Activated CD8-positive, alpha-beta T cell treated with anti-CD3 and anti-CD28 coated beads, Interleukin-2, amount 10 ng/mL, durations not matched to agents 7 days and 5 days (primary cell): ENCODE measurements at regions not wholly inside any gene's neighbourhood (a gene's known extent, or its start where the extent isn't known, plus 50 kb on each side); places are given as distances from the start of the nearest gene placed in this dataset.
"Not testable (repeated sequence)": the region's sequence is repeated elsewhere in the genome, so short reads cannot be mapped to it uniquely, and the experiment has no call there.

Experiments
- ATAC-seq: fragments of 150-1000 bp; cut with Tn5 transposase; one replicate; pipeline ENCODE4 v1.10.0; 2021; ENCODE audit warnings: moderate library complexity
- CTCF ChIA-PET: fragments of 350-600 bp; sonication (Branson Sonifier 250); formaldehyde crosslinking; loops from one replicate; lab custom pipeline; 2021; ENCODE audit warnings: antibody characterized with exemption; lab: Charles Lee
- POLR2A ChIA-PET: fragments of 350-600 bp; sonication (Branson Sonifier 250); formaldehyde crosslinking; loops from one replicate; lab custom pipeline; 2021; ENCODE audit warnings: antibody characterized with exemption; lab: Charles Lee
- DNase-seq: peaks from one replicate; pipeline ENCODE4 v3.0.0-alpha.2; 2020
- H3K27ac Mint-ChIP-seq: one replicate; pipeline ENCODE4 v1.8.0; 2021; ENCODE audit warnings: mild to moderate bottlenecking, mixed read lengths
- H3K27me3 Mint-ChIP-seq: one replicate; pipeline ENCODE4 v1.8.0; 2021; ENCODE audit warnings: low read depth, mixed read lengths
- H3K36me3 Mint-ChIP-seq: one replicate; pipeline ENCODE4 v1.8.0; 2021; ENCODE audit warnings: low read depth, mixed read lengths
- H3K4me1 Mint-ChIP-seq: one replicate; pipeline ENCODE4 v1.8.0; 2021; ENCODE audit warnings: low read depth, mixed read lengths
- H3K4me3 Mint-ChIP-seq: one replicate; pipeline ENCODE4 v1.8.0; 2021; ENCODE audit warnings: mild to moderate bottlenecking, mixed read lengths
- H3K9me3 Mint-ChIP-seq: one replicate; pipeline ENCODE4 v1.8.0; 2022; ENCODE audit warnings: mixed read lengths; ENCODE audit not compliant: insufficient read depth

GRCh38 chr1:234856845-234857245 is 246.9 kb upstream of the IRF2BP2 start:
- Mint-ChIP-seq H3K4me1 (peaks cover 25% of the 10 kb centered on the region), H3K27me3 (no peaks in the 10 kb centered on the region), H3K27ac (no peak overlapping the region), H3K4me3 (no peak overlapping the region), H3K36me3 (no peaks in the 10 kb centered on the region), H3K9me3 (peaks cover 9% of the 10 kb centered on the region)
- DNase-seq (no peak), ATAC-seq (no peak)
- ChIA-PET CTCF (interaction anchor here (1.2 to 1.3 kb wide), 2 partner anchors 11 to 259 kb away, joined by 3 read pairs; no protein-coding TSS in a partner anchor), POLR2A (interaction anchor here (1.2 to 1.3 kb wide), 2 partner anchors 9 to 245 kb away, joined by 3 to 4 read pairs; no protein-coding TSS in a partner anchor)

DNA sequence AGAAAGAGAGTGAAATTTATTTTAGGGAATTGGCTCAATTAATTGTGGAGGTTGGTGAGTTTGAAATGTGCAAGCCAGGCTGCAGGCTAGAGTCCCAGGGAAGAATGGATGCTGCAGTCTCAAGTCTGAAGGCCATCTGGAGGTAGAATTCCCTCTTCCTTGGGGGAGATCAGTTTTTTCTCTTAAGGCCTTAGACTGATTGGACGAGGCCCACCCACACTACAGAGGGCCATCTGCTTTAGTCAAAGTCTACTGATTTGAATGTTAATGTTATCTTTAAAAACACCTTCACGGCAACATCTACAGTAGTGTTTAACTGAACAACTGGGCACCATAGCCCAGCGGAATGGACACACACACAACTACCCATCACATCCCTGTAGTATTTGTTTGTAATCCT is 245.9 kb upstream of the IRF2BP2 start:
- H3K36me3 Mint-ChIP-seq = no peaks in the 10 kb centered on the region
- no peak overlapping the region for H3K27ac Mint-ChIP-seq
- peaks cover 33% of the 10 kb centered on the region for H3K4me1 Mint-ChIP-seq
- CTCF ChIA-PET = interaction anchor here (1.0 kb wide), 1 partner anchor 10 kb away, joined by 3 read pairs; no protein-coding TSS in a partner anchor
- H3K9me3 Mint-ChIP-seq = peaks cover under 1% of the 10 kb centered on the region
- POLR2A ChIA-PET = no interaction called here
- ATAC-seq (no peak), DNase-seq (no peak)
- H3K4me3 Mint-ChIP-seq = no peak overlapping the region
- no peaks in the 10 kb centered on the region for H3K27me3 Mint-ChIP-seq

- H3K4me3 Mint-ChIP-seq = no peak overlapping the region
- H3K36me3 Mint-ChIP-seq = no peaks in the 10 kb centered on the region
- no peak overlapping the region for H3K27ac Mint-ChIP-seq
- DNase-seq (no peak), ATAC-seq (no peak)
- peaks cover 36% of the 10 kb centered on the region for H3K4me1 Mint-ChIP-seq
- CTCF ChIA-PET = no interaction called here
- no peaks in the 10 kb centered on the region for H3K27me3 Mint-ChIP-seq
- H3K9me3 Mint-ChIP-seq = no peaks in the 10 kb centered on the region
- POLR2A ChIA-PET = no interaction called here
Observed at GRCh38 chr1:234854645-234855039, 244.7 kb upstream of the IRF2BP2 start.

GRCh38 chr1:234853906-234854644 is 244.1 kb upstream of the IRF2BP2 start:
- no peaks in the 10 kb centered on the region for H3K36me3 Mint-ChIP-seq
- CTCF ChIA-PET = no interaction called here
- H3K9me3 Mint-ChIP-seq = no peaks in the 10 kb centered on the region
- POLR2A ChIA-PET = no interaction called here
- no peaks in the 10 kb centered on the region for H3K27me3 Mint-ChIP-seq
- H3K4me3 Mint-ChIP-seq = no peak overlapping the region
- no peak for DNase-seq
- H3K27ac Mint-ChIP-seq = no peak overlapping the region
- H3K4me1 Mint-ChIP-seq = peaks cover 42% of the 10 kb centered on the region
- no peak for ATAC-seq

DNA sequence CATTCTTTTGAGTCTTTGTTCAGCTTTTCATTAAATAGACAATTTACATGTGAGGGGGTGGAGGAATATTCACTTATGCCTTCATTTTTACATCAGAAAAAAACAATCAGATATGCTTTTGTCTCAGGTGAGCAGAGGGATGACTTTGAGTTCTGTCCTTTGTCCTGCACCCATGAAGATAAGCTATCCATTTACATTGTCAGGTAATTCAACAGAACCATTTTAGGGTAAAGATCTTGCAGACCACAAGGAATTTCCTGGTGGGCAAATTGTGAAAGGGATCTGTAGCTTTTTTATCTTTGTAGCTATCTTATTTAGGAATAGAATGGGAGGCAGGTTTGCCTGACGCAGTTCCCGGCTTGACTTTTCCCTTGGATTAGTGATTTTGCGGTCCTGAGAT is 242.7 kb upstream of the IRF2BP2 start:
- Mint-ChIP-seq H3K4me1 (peaks cover 53% of the 10 kb centered on the region), H3K27me3 (no peaks in the 10 kb centered on the region), H3K9me3 (no peaks in the 10 kb centered on the region), H3K27ac (no peak overlapping the region), H3K36me3 (no peaks in the 10 kb centered on the region), H3K4me3 (no peak overlapping the region)
- DNase-seq (no peak), ATAC-seq (no peak)
- ChIA-PET POLR2A (interaction anchor here (0.6 kb wide), 1 partner anchor 81 kb away, joined by 3 read pairs; no protein-coding TSS in a partner anchor), CTCF (interaction anchor here (0.9 to 1.1 kb wide), 3 partner anchors 8 to 241 kb away, joined by 3 to 6 read pairs (median 3); no protein-coding TSS in a partner anchor)

DNA sequence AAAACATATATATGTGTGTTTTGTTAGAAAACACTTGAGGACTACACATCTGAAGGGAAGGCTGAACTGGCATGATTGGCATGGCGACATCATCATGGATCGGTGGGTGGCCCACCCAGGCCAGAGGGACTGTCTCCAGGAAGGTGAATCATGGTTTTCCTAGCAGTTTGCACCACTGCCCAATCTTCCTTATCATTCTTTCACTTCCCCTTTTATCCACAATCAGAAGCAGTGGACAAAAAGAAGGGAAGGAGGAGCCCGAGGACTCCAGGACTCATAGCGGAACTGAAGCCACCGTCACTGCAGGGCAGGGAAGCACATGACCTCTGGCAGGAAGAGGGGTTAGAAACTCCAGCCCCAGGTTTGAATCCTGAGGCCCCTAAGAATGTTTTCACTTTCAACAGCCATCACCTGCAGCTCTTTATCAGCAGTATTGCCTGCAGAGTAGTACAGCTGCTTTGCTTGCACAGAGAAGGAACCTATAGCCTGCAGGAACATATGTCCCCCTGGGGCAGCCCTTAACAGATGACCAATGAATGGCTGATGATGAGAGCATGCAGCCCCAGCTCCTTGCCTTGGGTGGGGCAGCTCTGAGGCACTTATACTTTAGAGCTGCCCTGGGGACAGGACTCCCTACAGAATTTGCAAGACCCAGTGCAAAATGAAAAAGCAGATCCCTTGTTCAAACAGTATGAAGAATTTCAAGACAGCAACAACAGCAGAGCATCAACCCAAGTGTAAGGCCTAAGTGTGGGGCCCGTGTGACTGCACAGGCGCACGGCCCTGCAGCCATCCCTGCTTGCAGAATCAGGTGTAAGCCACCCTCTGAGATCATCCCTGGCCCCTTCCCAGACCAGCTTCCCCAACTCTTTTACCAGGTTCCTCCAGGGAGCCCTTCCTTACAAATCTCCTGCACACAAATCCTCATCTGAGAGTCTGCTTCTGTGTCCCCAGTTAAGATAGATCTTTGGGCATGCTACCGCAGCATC is 241.8 kb upstream of the IRF2BP2 start:
- ChIA-PET CTCF (interaction anchor here (0.8 to 1.1 kb wide), 4 partner anchors 9 to 365 kb away, joined by 3 to 6 read pairs (median 3); no protein-coding TSS in a partner anchor), POLR2A (interaction anchor here (0.6 to 1.0 kb wide), 2 partner anchors 74 to 80 kb away, joined by 3 read pairs; no protein-coding TSS in a partner anchor)
- Mint-ChIP-seq H3K9me3 (no peaks in the 10 kb centered on the region), H3K4me1 (peaks cover 59% of the 10 kb centered on the region), H3K36me3 (peaks cover 2% of the 10 kb centered on the region), H3K27ac (peak overlapping the region; percentile 64), H3K4me3 (no peak overlapping the region), H3K27me3 (no peaks in the 10 kb centered on the region)
- peak; percentile 45 for ATAC-seq
- no peak for DNase-seq

DNA sequence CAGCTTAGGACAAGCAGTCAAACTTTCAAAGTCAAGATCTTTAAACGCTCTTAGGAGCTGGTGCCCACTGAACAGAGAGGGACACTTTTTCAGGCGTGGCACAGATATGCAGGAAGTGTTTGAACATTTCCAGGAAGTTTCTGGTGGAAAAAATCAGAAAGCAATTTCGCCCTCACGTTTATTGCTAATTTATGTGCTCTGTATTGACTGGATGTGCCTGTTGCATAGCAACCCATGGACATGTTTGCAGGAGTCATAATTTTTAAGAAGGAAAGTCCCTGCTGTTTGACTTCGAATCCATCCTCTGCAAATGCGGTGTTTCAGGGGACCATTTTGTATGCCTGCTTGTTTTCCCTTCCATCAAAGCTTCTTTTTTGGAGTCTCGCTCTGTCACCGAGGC is 239.9 kb upstream of the IRF2BP2 start:
- POLR2A ChIA-PET = interaction anchor here (1.5 kb wide), 1 partner anchor 77 kb away, joined by 5 read pairs; no protein-coding TSS in a partner anchor
- peaks cover 2% of the 10 kb centered on the region for H3K36me3 Mint-ChIP-seq
- ATAC-seq = no peak
- no peaks in the 10 kb centered on the region for H3K9me3 Mint-ChIP-seq
- H3K27me3 Mint-ChIP-seq = no peaks in the 10 kb centered on the region
- no peak for DNase-seq
- H3K27ac Mint-ChIP-seq = peak overlapping the region; percentile 8
- H3K4me1 Mint-ChIP-seq = peaks cover 78% of the 10 kb centered on the region
- no peak overlapping the region for H3K4me3 Mint-ChIP-seq
- CTCF ChIA-PET = interaction anchor here (1.0 to 1.4 kb wide), 2 partner anchors 13 to 363 kb away, joined by 3 to 4 read pairs; no protein-coding TSS in a partner anchor

- H3K9me3 Mint-ChIP-seq = no peaks in the 10 kb centered on the region
- POLR2A ChIA-PET = no interaction called here
- no peak for ATAC-seq
Observed at GRCh38 chr1:234848972-234849649, 239.1 kb upstream of the IRF2BP2 start.

GRCh38 chr1:234846813-234847212 is 236.8 kb upstream of the IRF2BP2 start:
- CTCF ChIA-PET = interaction anchor here (2.3 to 2.9 kb wide), 2 partner anchors 80 to 122 kb away, joined by 8 to 11 read pairs; no protein-coding TSS in a partner anchor
- H3K4me3 Mint-ChIP-seq, H3K27ac Mint-ChIP-seq, ATAC-seq, H3K36me3 Mint-ChIP-seq, H3K9me3 Mint-ChIP-seq, DNase-seq, H3K27me3 Mint-ChIP-seq: not testable (repeated sequence)
- peaks cover 86% of the 10 kb centered on the region for H3K4me1 Mint-ChIP-seq
- POLR2A ChIA-PET = interaction anchor here (6.7 kb wide), 1 partner anchor 236 kb away, joined by 65 read pairs; the partner anchor contains the start of gene IRF2BP2

More at GRCh38 chr1:234848972-234849649, 239.1 kb upstream of the IRF2BP2 start:
- CTCF ChIA-PET = no interaction called here
- DNase-seq = no peak
- Mint-ChIP-seq H3K27ac (no peak overlapping the region), H3K4me3 (no peak overlapping the region), H3K36me3 (peaks cover 2% of the 10 kb centered on the region), H3K4me1 (peaks cover 79% of the 10 kb centered on the region), H3K27me3 (no peaks in the 10 kb centered on the region)

- Mint-ChIP-seq H3K4me3 (peak overlapping the region; percentile 48), H3K4me1 (peaks cover 89% of the 10 kb centered on the region), H3K36me3 (peaks cover 2% of the 10 kb centered on the region), H3K9me3 (no peaks in the 10 kb centered on the region), H3K27ac (no peak overlapping the region), H3K27me3 (no peaks in the 10 kb centered on the region)
- no peak for DNase-seq
- ChIA-PET POLR2A (interaction anchor here (0.6 to 6.7 kb wide), 10 partner anchors 14 to 245 kb away, joined by 3 to 65 read pairs (median 4); partner anchors contain the start of gene IRF2BP2), CTCF (interaction anchor here (0.7 to 5.2 kb wide), 16 partner anchors 10 to 359 kb away, joined by 3 to 26 read pairs (median 3); no protein-coding TSS in a partner anchor)
- no peak for ATAC-seq
Observed at GRCh38 chr1:234845836-234846235, 235.9 kb upstream of the IRF2BP2 start.
